SK-N-SH (cell line): ENCODE measurements at regions not wholly inside any gene's neighbourhood (a gene's known extent, or its start where the extent isn't known, plus 50 kb on each side); places are given as distances from the start of the nearest gene placed in this dataset.

ENCODE experiments used
- CTCF ChIA-PET: fragments of 300-600, 350-600 bp; formaldehyde crosslinking; extraction: SDS; loops from one replicate; lab custom pipeline; 2021; lab: Yijun Ruan, JAX
- POLR2A ChIA-PET: fragments of 350-600 bp; sonication (Branson Sonifier 250); formaldehyde crosslinking; extraction: SDS; loops from one replicate; lab custom pipeline; 2020; ENCODE audit warnings: antibody characterized with exemption, inconsistent platforms; lab: Yijun Ruan, JAX
- DNase-seq: peaks from one replicate; pipeline ENCODE4 v3.0.0; 2012
- H2AFZ ChIP-seq: fragments of 200-600 bp; sonication (generic); 2 replicates; pipeline ENCODE4 v1.8.1; 2016; ENCODE audit warnings: antibody characterized with exemption, mild to moderate bottlenecking, low read depth
- H3F3A ChIP-seq: fragments of 200-600 bp; sonication (generic); replicated peaks from 2 replicates; pipeline ENCODE3; 2016; ENCODE audit warnings: antibody characterized with exemption, mild to moderate bottlenecking; ENCODE audit not compliant: insufficient read depth
- H3K27ac ChIP-seq, 2 experiments: fragments of 200-500 bp in 1 of 2; fragments of 200-600 bp in 1 of 2; sonication (Bioruptor generic) in 1 of 2; sonication (generic), shearing (Covaris generic) in 1 of 2; 2 replicates each; pipeline versions ENCODE4 v1.5.1 to v1.6.1; 2014 to 2016; ENCODE audit warnings: low read depth in 2 of 2, inconsistent platforms in 1 of 2, low read length in 1 of 2, mild to moderate bottlenecking in 1 of 2, mixed read lengths in 1 of 2
- H3K27me3 ChIP-seq: fragments of 200-600 bp; sonication (generic), shearing (Covaris generic); 2 replicates; pipeline ENCODE4 v1.6.1; 2016; ENCODE audit warnings: mixed run types; ENCODE audit not compliant: insufficient read depth
- H3K36me3 ChIP-seq, 2 experiments: fragments of 200-500 bp in 1 of 2; fragments of 200-600 bp in 1 of 2; sonication (Bioruptor generic) in 1 of 2; sonication (generic) in 1 of 2; replicated peaks in 1 of 2; 2 replicates each; pipeline versions ENCODE3 to v1.5.1; 2014 to 2016; ENCODE audit warnings: low read length in 1 of 2, mild to moderate bottlenecking in 1 of 2; ENCODE audit not compliant: insufficient read depth in 2 of 2, control insufficient read depth in 1 of 2
- H3K4me1 ChIP-seq, 2 experiments: fragments of 200-500 bp in 1 of 2; fragments of 200-600 bp in 1 of 2; sonication (Bioruptor generic) in 1 of 2; sonication (generic), shearing (Covaris generic) in 1 of 2; 2 replicates each; pipeline versions ENCODE4 v1.5.1 to v1.6.1; 2014 to 2016; ENCODE audit warnings: low read depth in 1 of 2, low read length in 1 of 2, mixed run types in 1 of 2; ENCODE audit not compliant: insufficient read depth in 2 of 2, control insufficient read depth in 1 of 2
- H3K4me2 ChIP-seq: fragments of 200-600 bp; sonication (generic), shearing (Covaris generic); 2 replicates; pipeline ENCODE4 v1.6.1; 2017; ENCODE audit warnings: mixed run types
- H3K4me3 ChIP-seq, 2 experiments: fragments of 200-500 bp in 1 of 2; fragments of 200-600 bp in 1 of 2; sonication (Bioruptor generic) in 1 of 2; sonication (generic), shearing (Covaris generic) in 1 of 2; 2 replicates each; pipeline versions ENCODE4 v1.5.1 to v1.8.1; 2014 to 2016; ENCODE audit warnings: low read depth in 2 of 2, inconsistent platforms in 1 of 2, low read length in 1 of 2, mild to moderate bottlenecking in 1 of 2, mixed read lengths in 1 of 2, moderate library complexity in 1 of 2
- H3K79me2 ChIP-seq: fragments of 200-600 bp; sonication (generic); 2 replicates; pipeline ENCODE4 v1.8.1; 2017; ENCODE audit warnings: mild to moderate bottlenecking; ENCODE audit not compliant: insufficient read depth
- H3K9ac ChIP-seq: fragments of 200-600 bp; sonication (generic); 2 replicates; pipeline ENCODE4 v1.6.1; 2017; ENCODE audit warnings: mixed run types
- H3K9me2 ChIP-seq: fragments of 200-600 bp; sonication (generic); 2 replicates; pipeline ENCODE4 v1.6.1; 2017; ENCODE audit warnings: mixed run types
- H3K9me3 ChIP-seq: fragments of 200-600 bp; sonication (generic); 2 replicates; pipeline ENCODE4 v1.6.1; 2017; ENCODE audit warnings: mixed run types, mild to moderate bottlenecking, moderate library complexity
- H4K20me1 ChIP-seq: fragments of 200-600 bp; sonication (generic); 2 replicates; pipeline ENCODE4 v1.6.1; 2017; ENCODE audit warnings: mild to moderate bottlenecking, mixed run types; ENCODE audit not compliant: insufficient read depth
- ELF1 ChIP-seq: IDR thresholded peaks from 2 replicates; pipeline ENCODE4 v1.4.0; 2012
- EP300 ChIP-seq, 2 experiments: IDR thresholded peaks; 2 replicates each; pipeline versions ENCODE4 v1.4.0 to v1.6.1; 2012; ENCODE audit warnings: borderline replicate concordance in 1 of 2, low read depth in 1 of 2, low read length in 1 of 2
- FOXJ3 ChIP-seq: sonication (generic); formaldehyde crosslinking; IDR thresholded peaks from 2 replicates; pipeline ENCODE4 v1.5.1; 2020; ENCODE audit warnings: mild to moderate bottlenecking, missing genetic modification reagents
- GABPA ChIP-seq: IDR thresholded peaks from 2 replicates; pipeline ENCODE4 v1.4.0; 2012; ENCODE audit warnings: low read depth, mild to moderate bottlenecking
- GATA2 ChIP-seq: sonication (generic); formaldehyde crosslinking; IDR thresholded peaks from 2 replicates; pipeline ENCODE4 v1.5.0; 2020; ENCODE audit warnings: mild to moderate bottlenecking, missing genetic modification reagents
- JUND ChIP-seq: IDR thresholded peaks from 2 replicates; pipeline ENCODE4 v1.4.0; 2012
- MEF2A ChIP-seq: IDR thresholded peaks from 2 replicates; pipeline ENCODE4 v1.4.0; 2012; ENCODE audit warnings: low read depth, borderline replicate concordance
- POLR2AphosphoS5 ChIP-seq: IDR thresholded peaks from 2 replicates; pipeline ENCODE4 v1.6.1; 2012; ENCODE audit warnings: low read depth, low read length
- RAD21 ChIP-seq: IDR thresholded peaks from 2 replicates; pipeline ENCODE4 v1.6.1; 2012; ENCODE audit warnings: mild to moderate bottlenecking, low read length
- TAF1 ChIP-seq: IDR thresholded peaks from 2 replicates; pipeline ENCODE4 v1.6.1; 2012; ENCODE audit warnings: low read depth, mild to moderate bottlenecking, low read length, moderate library complexity, borderline replicate concordance
- TCF12 ChIP-seq: IDR thresholded peaks from 2 replicates; pipeline ENCODE4 v1.4.0; 2012
- TEAD4 ChIP-seq: IDR thresholded peaks from 2 replicates; pipeline ENCODE4 v1.4.0; 2012; ENCODE audit warnings: mild to moderate bottlenecking, borderline replicate concordance; ENCODE audit not compliant: insufficient read depth
- WGBS: methylation state at CpG from one replicate; pipeline ENCODE4 v1.1.6; 2017; ENCODE audit warnings: low lambda C conversion rate; 5-methylcytosine and 5-hydroxymethylcytosine counted together
- TF ChIP-seq, protein P1 (sequence below): fragments of 150-350 bp; IDR thresholded peaks from 2 replicates; pipeline ENCODE4 v1.6.1; 2016; ENCODE audit warnings: mild to moderate bottlenecking, low read depth, low read length

DNA sequence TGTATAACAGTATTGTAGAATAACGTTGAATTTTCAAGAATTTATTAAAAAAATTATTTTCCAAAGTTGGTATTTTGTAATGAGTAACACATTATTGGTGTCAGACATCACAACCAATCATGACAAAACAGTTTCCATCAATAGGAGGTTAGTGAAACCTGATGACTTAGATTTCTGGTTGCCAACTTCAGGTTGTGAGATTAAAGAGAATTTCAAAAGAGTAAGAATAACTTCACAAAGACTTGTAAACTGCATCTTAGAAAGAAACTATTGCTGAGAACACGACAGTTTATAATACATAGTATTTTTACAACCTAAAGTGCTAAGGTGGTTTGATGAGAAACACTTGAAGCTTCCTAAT lies 159.2 kb upstream of the ARG1 start (continued):
- TF ChIP-seq FOXJ3 = no peak
- TF ChIP-seq RAD21 = no peak
- no peak for TF ChIP-seq MEF2A
- TF ChIP-seq, protein P1, sequence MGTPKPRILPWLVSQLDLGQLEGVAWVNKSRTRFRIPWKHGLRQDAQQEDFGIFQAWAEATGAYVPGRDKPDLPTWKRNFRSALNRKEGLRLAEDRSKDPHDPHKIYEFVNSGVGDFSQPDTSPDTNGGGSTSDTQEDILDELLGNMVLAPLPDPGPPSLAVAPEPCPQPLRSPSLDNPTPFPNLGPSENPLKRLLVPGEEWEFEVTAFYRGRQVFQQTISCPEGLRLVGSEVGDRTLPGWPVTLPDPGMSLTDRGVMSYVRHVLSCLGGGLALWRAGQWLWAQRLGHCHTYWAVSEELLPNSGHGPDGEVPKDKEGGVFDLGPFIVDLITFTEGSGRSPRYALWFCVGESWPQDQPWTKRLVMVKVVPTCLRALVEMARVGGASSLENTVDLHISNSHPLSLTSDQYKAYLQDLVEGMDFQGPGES = no peak
- TF ChIP-seq, all 33 proteins: peak for 0

DNA sequence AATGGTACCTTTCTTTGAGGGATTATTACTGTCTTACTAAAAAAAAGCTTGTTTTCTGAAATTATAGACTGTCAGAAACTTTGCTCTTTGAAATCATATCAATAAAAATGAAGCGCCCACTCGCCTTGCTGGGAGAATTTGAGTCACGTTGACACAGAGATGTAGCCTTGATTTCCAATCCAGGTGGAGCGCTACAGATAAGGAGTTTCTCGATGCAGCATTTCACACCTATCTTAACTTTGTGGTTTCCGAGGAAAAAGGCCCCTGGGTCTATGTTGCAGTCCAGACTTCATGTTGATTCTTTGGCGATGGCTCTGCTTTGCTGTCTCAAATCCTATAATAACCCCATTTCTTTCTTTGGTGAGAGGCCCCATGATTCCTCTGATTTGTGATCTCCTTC lies 158.1 kb upstream of the ARG1 start:
- POLR2A ChIA-PET = no interaction called here
- H3K9me2 ChIP-seq = no peaks in the 10 kb centered on the region
- no peaks in the 10 kb centered on the region for H3K36me3 ChIP-seq
- H4K20me1 ChIP-seq = no peaks in the 10 kb centered on the region
- no peak overlapping the region for H2AFZ ChIP-seq
- no peaks in the 10 kb centered on the region for H3F3A ChIP-seq
- CTCF ChIA-PET = no interaction called here
- no peak overlapping the region for H3K4me3 ChIP-seq
- no peaks in the 10 kb centered on the region for H3K9me3 ChIP-seq
- H3K4me2 ChIP-seq = no peak overlapping the region
- H3K4me1 ChIP-seq = no peaks in the 10 kb centered on the region
- 38% methylated on average over 7 of the region's 7 CpGs for WGBS
- no peaks in the 10 kb centered on the region for H3K79me2 ChIP-seq
- no peaks in the 10 kb centered on the region for H3K27me3 ChIP-seq
- no peak for TF ChIP-seq GATA2
- no peak for TF ChIP-seq RAD21
- TF ChIP-seq POLR2AphosphoS5 = no peak
- no peak for TF ChIP-seq FOXJ3
- TF ChIP-seq EP300 (IDR thresholded peaks at IDR 0.05; ENCODE audit: borderline replicate concordance in 1 of 2, low read depth in 1 of 2, low read length in 1 of 2) = no peak
- no peak for TF ChIP-seq ELF1
- TF ChIP-seq GABPA = no peak
- TF ChIP-seq TAF1 = no peak
- TF ChIP-seq TCF12 = no peak
- TF ChIP-seq, all 33 proteins: peak for 0
- no peak for DNase-seq
- Histone ChIP-seq H3K27ac (no peak overlapping the region), H3K9ac (no peak overlapping the region)

DNA sequence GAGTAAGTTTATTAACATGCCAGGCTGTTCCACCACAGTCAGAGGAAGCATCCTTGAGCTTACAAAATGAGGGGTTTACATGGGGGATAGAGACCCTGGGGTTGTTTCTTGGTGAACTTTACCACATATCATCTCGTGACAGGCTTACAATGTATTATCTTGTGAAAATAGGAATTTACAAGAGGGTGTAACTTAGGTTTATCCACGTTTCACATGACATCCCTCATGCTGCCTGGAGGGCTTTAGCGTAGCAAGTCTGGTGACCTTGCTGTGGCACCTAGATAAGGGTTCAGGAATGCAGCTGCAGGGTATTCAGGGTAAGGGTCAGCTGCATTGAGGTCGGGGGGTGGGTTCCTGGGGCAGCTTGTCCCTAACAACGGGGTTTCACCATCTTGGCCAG lies 154.6 kb upstream of the ARG1 start:
- H3K9me3 ChIP-seq = no peaks in the 10 kb centered on the region
- no peak overlapping the region for H3K4me2 ChIP-seq
- H3K27me3 ChIP-seq = no peaks in the 10 kb centered on the region
- H3K4me1 ChIP-seq = no peaks in the 10 kb centered on the region
- H3K27ac ChIP-seq = no peak overlapping the region
- H3F3A ChIP-seq = no peaks in the 10 kb centered on the region
- H2AFZ ChIP-seq = no peak overlapping the region
- H3K9me2 ChIP-seq = no peaks in the 10 kb centered on the region
- ChIA-PET POLR2A (no interaction called here), CTCF (no interaction called here)
- 3% methylated on average over 3 of the region's 5 CpGs for WGBS
- no peak for DNase-seq
- TF ChIP-seq POLR2AphosphoS5 (no peak), TEAD4 (no peak), MEF2A (no peak), JUND (no peak)
- H3K9ac ChIP-seq = no peak overlapping the region
- H3K4me3 ChIP-seq = no peak overlapping the region
- H3K79me2 ChIP-seq = no peaks in the 10 kb centered on the region
- H4K20me1 ChIP-seq = no peaks in the 10 kb centered on the region
- H3K36me3 ChIP-seq = no peaks in the 10 kb centered on the region
